ENCODE measurements at regions not wholly inside any gene's neighbourhood (a gene's known extent, or its start where the extent isn't known, plus 50 kb on each side); places are given as distances from the start of the nearest gene placed in this dataset.

- Histone ChIP-seq H3K23ac (ENCODE audit: insufficient read length) (no peak overlapping the region), H3K79me2 (ENCODE audit: control insufficient read depth in 1 of 2, insufficient read depth in 2 of 2, low read length in 2 of 2) (no peaks in the 10 kb centered on the region), H2BK12ac (ENCODE audit: low read depth, low read length) (no peak overlapping the region), H3K79me1 (ENCODE audit: low read depth, low read length) (no peaks in the 10 kb centered on the region), H4K8ac (ENCODE audit: extremely low read depth, insufficient read depth, low read length) (no peak overlapping the region), H3K27me3 (replicated peaks in 1 of 4; ENCODE audit: control insufficient read depth in 3 of 4, extremely low read depth in 1 of 4, insufficient read depth in 3 of 4, low read length in 3 of 4) (no peaks in the 10 kb centered on the region; a peak in 1 of 7 replicates), H3K9ac (replicated peaks in 1 of 4; ENCODE audit: extremely low read depth in 1 of 4, low read depth in 3 of 4, low read length in 3 of 4) (no peak overlapping the region), H2BK120ac (replicated peaks; ENCODE audit: low read depth, low read length) (no peak overlapping the region), H3K4ac (replicated peaks; ENCODE audit: insufficient read length, low read depth, low read length) (no peak overlapping the region), H3K23me2 (ENCODE audit: low read depth, low read length) (no peaks in the 10 kb centered on the region), H3K56ac (replicated peaks; ENCODE audit: insufficient read length, low read depth, low read length) (no peak overlapping the region), H3K18ac (ENCODE audit: extremely low read depth, low read length) (no peak overlapping the region), H3K36me3 (ENCODE audit: control insufficient read depth in 2 of 4, insufficient read depth in 4 of 4, low read length in 3 of 4) (no peaks in the 10 kb centered on the region), H4K20me1 (replicated peaks in 1 of 2; ENCODE audit: control insufficient read depth in 1 of 2, insufficient read depth in 2 of 2, low read length in 2 of 2) (no peaks in the 10 kb centered on the region), H3K14ac (ENCODE audit: insufficient read length) (no peak overlapping the region), H2AK5ac (ENCODE audit: low read depth, low read length) (no peak overlapping the region), H2BK5ac (ENCODE audit: low read depth, low read length) (no peak overlapping the region), H2AFZ (ENCODE audit: low read length) (no peak overlapping the region), H3K27ac (ENCODE audit: low read depth, low read length) (no peak overlapping the region), H4K91ac (replicated peaks; ENCODE audit: insufficient read length, low read length) (no peak overlapping the region), H2BK15ac (ENCODE audit: low read length) (no peak overlapping the region), H3K4me1 (replicated peaks in 1 of 4; ENCODE audit: control insufficient read depth in 3 of 4, insufficient read depth in 4 of 4, low read length in 3 of 4) (no peaks in the 10 kb centered on the region), H3K4me3 (ENCODE audit: extremely low read depth in 1 of 4, insufficient read depth in 2 of 4, low read depth in 3 of 4, low read length in 4 of 4) (no peak overlapping the region), H3K9me3 (ENCODE audit: insufficient read depth in 2 of 2, low read depth in 1 of 2, low read length in 1 of 2) (no peaks in the 10 kb centered on the region), H4K5ac (ENCODE audit: insufficient read length, low read depth, low read length) (no peak overlapping the region), H2BK20ac (ENCODE audit: low read length) (no peak overlapping the region), H3K4me2 (ENCODE audit: insufficient read depth in 1 of 2, low read depth in 2 of 2, low read length in 2 of 2) (no peak overlapping the region)
- ChIA-PET CTCF (ENCODE audit: partially characterized antibody) (interaction anchor here (1.2 kb wide), 1 partner anchor 112 kb away, joined by 4 read pairs; no protein-coding TSS in a partner anchor), POLR2A (ENCODE audit: partially characterized antibody) (no interaction called here)
- no peak for FAIRE-seq
- TF ChIP-seq CHD2 (IDR thresholded peaks at IDR 0.05; ENCODE audit: low read length) (no peak), TAF7 (optimal IDR thresholded peaks at IDR 0.05; ENCODE audit: borderline replicate concordance, low read depth, low read length) (no peak)
- no peak for DNase-seq (ENCODE audit: low read depth in 1 of 2, low spot score in 2 of 2)
- 98% methylated on average over 7 of the region's 7 CpGs; no CpG with 5 or more reads in 1 of the 2 experiments for WGBS, 2 experiments (ENCODE audit: extremely low coverage in 1 of 2, insufficient coverage in 1 of 2, insufficient read length in 1 of 2, insufficient replicate concordance in 2 of 2, low coverage in 1 of 2, low lambda C conversion rate in 2 of 2, missing lambda C conversion rate in 1 of 2)
Observed at GRCh38 chr10:44015702-44016500, 367.2 kb upstream of the ZNF32 start.

Measured in H1 (cell line).